Right lobe of liver (tissue), 6 donors: ENCODE measurements at regions not wholly inside any gene's neighbourhood (a gene's known extent, or its start where the extent isn't known, plus 50 kb on each side); places are given as distances from the start of the nearest gene placed in this dataset.

Experiments used
- ATAC-seq, 4 donors: fragments of 200-7000 bp; cut with Tn5 transposase; one replicate each; pipeline ENCODE4 v1.9.1; 2020; ENCODE audit warnings: mild to moderate bottlenecking in 4 of 4, moderate library complexity in 4 of 4
- DNase-seq, 3 donors: peaks; one replicate each; pipeline ENCODE4 v3.0.0-alpha.2; 2020
- H3K27ac ChIP-seq, 3 donors: fragments of 200-600 bp; one replicate each; pipeline ENCODE4 v1.8.0; 2022
- H3K27me3 ChIP-seq, 2 donors: fragments of 200-600 bp; one replicate each; pipeline ENCODE4 v1.8.0; 2022
- H3K36me3 ChIP-seq, 4 donors: fragments of 200-600 bp; sonication (generic) in 1 of 4; one replicate each; pipeline versions ENCODE4 v1.5.1 to v1.8.0; 2017 to 2022; ENCODE audit warnings: control low read depth in 1 of 4
- H3K4me1 ChIP-seq, 4 donors: fragments of 200-600 bp; sonication (generic) in 1 of 4; one replicate each; pipeline versions ENCODE4 v1.5.1 to v1.8.0; 2017 to 2022; ENCODE audit warnings: control low read depth in 1 of 4
- H3K4me3 ChIP-seq, 3 donors: fragments of 200-600 bp; one replicate each; pipeline ENCODE4 v1.8.0; 2022
- H3K9me3 ChIP-seq, 4 donors: fragments of 200-600 bp; sonication (generic) in 1 of 4; one replicate each; pipeline versions ENCODE4 v1.5.1 to v1.8.0; 2017 to 2022; ENCODE audit warnings: control low read depth in 1 of 4
- POLR2A ChIP-seq: fragments of 450-650 bp; IDR thresholded peaks from one replicate; pipeline ENCODE4 v1.6.1; 2017; ENCODE audit warnings: antibody characterized with exemption, mild to moderate bottlenecking
- WGBS: methylation state at CpG from one replicate; pipeline ENCODE4 v1.1.6; 2018; ENCODE audit warnings: low coverage, low lambda C conversion rate; ENCODE audit not compliant: insufficient coverage; ENCODE audit errors: missing lambda C conversion rate; 5-methylcytosine and 5-hydroxymethylcytosine counted together
- intact Hi-C, 2 donors: fragments of 100-400 bp; cut with DNase I; formaldehyde crosslinking; loops; one replicate each; pipeline versions ENCODE4 v1.11.2 to v1.14.1; 2022
- TF ChIP-seq, protein P1 (sequence below), 4 donors: fragments of 200-600 bp in 3 of 4; fragments of 450-650 bp in 1 of 4; IDR thresholded peaks; one replicate each; pipeline versions ENCODE4 v1.5.1 to v1.8.0; 2016 to 2022; ENCODE audit warnings: antibody characterized with exemption in 4 of 4, mild to moderate bottlenecking in 2 of 4
- donor health status: DM: no; HTN: yes; CAD: no.
- donor health status: DM: no; HTN: no; CAD: no.
- donor health status: DM: no; HTN: no; CAD: no.
- donor health status: DM: no; HTN: yes; CAD: no.
- donor health status: DM: no; HTN: yes; CAD: no.

- no peak for DNase-seq
- no peak for TF ChIP-seq POLR2A
- TF ChIP-seq, protein P1, sequence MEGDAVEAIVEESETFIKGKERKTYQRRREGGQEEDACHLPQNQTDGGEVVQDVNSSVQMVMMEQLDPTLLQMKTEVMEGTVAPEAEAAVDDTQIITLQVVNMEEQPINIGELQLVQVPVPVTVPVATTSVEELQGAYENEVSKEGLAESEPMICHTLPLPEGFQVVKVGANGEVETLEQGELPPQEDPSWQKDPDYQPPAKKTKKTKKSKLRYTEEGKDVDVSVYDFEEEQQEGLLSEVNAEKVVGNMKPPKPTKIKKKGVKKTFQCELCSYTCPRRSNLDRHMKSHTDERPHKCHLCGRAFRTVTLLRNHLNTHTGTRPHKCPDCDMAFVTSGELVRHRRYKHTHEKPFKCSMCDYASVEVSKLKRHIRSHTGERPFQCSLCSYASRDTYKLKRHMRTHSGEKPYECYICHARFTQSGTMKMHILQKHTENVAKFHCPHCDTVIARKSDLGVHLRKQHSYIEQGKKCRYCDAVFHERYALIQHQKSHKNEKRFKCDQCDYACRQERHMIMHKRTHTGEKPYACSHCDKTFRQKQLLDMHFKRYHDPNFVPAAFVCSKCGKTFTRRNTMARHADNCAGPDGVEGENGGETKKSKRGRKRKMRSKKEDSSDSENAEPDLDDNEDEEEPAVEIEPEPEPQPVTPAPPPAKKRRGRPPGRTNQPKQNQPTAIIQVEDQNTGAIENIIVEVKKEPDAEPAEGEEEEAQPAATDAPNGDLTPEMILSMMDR (IDR thresholded peaks at IDR 0.05): no peak
- H3K27ac ChIP-seq: no peak overlapping the region
- no peaks in the 10 kb centered on the region for H3K4me1 ChIP-seq
- ATAC-seq: no peak
- no peaks in the 10 kb centered on the region for H3K27me3 ChIP-seq
- intact Hi-C loops: no loop called here
- 84% methylated on average over 7 of the region's 9 CpGs for WGBS
- H3K4me3 ChIP-seq: no peak overlapping the region
- no peaks in the 10 kb centered on the region for H3K9me3 ChIP-seq
- H3K36me3 ChIP-seq: no peaks in the 10 kb centered on the region
Measured at GRCh38 chr13:99690426-99691174, 189.3 kb downstream of the TM9SF2 start.

- DNase-seq: no peak
- Histone ChIP-seq H3K4me1 (no peaks in the 10 kb centered on the region), H3K9me3 (no peaks in the 10 kb centered on the region), H3K4me3 (no peak overlapping the region), H3K27me3 (no peaks in the 10 kb centered on the region), H3K36me3 (no peaks in the 10 kb centered on the region), H3K27ac (no peak overlapping the region)
- intact Hi-C loops: no loop called here
- 91% methylated on average over 6 of the region's 6 CpGs for WGBS
- TF ChIP-seq, protein P1 (IDR thresholded peaks at IDR 0.05): no peak
- TF ChIP-seq POLR2A: no peak
- no peak for ATAC-seq
Measured at GRCh38 chr13:99689955-99690354, 188.7 kb downstream of the TM9SF2 start.

DNA sequence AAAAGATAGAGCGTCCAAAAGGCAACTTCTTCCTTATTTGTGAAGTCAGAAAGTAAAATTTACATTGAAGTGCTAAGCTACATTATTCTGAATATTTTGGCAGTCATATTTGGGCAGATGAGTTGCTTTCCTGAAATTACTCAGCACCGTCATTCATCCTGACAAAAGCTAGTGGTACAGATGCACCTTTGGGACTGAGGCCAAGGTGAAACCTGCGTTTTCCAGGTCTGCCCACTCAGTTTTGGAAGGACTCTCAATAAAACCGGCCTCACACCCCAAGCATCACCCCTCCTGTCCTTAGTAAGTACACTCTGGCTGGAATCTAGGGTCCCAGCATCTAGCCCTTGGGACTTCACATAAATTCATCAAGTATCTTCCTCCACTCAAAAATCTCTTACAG lies 187.5 kb downstream of the TM9SF2 start:
- TF ChIP-seq, protein P1 (IDR thresholded peaks at IDR 0.05): no peak
- no peak for TF ChIP-seq POLR2A

GRCh38 chr13:99687723-99688397 lies 186.6 kb downstream of the TM9SF2 start:
- H3K36me3 ChIP-seq: no peaks in the 10 kb centered on the region
- H3K27me3 ChIP-seq: no peaks in the 10 kb centered on the region
- DNase-seq (no peak), ATAC-seq (no peak)
- WGBS: 93% methylated on average over 5 of the region's 5 CpGs
- intact Hi-C loops: no loop called here
- H3K4me3 ChIP-seq: no peak overlapping the region
- H3K27ac ChIP-seq: no peak overlapping the region
- TF ChIP-seq, protein P1 (IDR thresholded peaks at IDR 0.05): no peak
- no peak for TF ChIP-seq POLR2A
- no peaks in the 10 kb centered on the region for H3K9me3 ChIP-seq
- no peaks in the 10 kb centered on the region for H3K4me1 ChIP-seq

More for the DNA sequence above, 187.5 kb downstream of the TM9SF2 start:
- Histone ChIP-seq H3K36me3 (no peaks in the 10 kb centered on the region), H3K27me3 (no peaks in the 10 kb centered on the region), H3K4me1 (no peaks in the 10 kb centered on the region), H3K4me3 (no peak overlapping the region), H3K27ac (no peak overlapping the region), H3K9me3 (no peaks in the 10 kb centered on the region)
- no peak for DNase-seq
- 56% methylated on average over 3 of the region's 4 CpGs for WGBS
- ATAC-seq: no peak
- intact Hi-C loops: no loop called here
